ENCODE measurements at regions not wholly inside any gene's neighbourhood (a gene's known extent, or its start where the extent isn't known, plus 50 kb on each side); places are given as distances from the start of the nearest gene placed in this dataset.

GRCh38 chr17:45688820-45689219 is 95.3 kb upstream of the CRHR1 start:
- Mint-ChIP-seq H3K9me3 (ENCODE audit: unreplicated experiment) (no peaks in the 10 kb centered on the region), H3K4me3 (ENCODE audit: unreplicated experiment) (no peak overlapping the region), H3K4me1 (ENCODE audit: unreplicated experiment) (no peaks in the 10 kb centered on the region), H3K27ac (ENCODE audit: unreplicated experiment) (no peak overlapping the region), H3K27me3 (ENCODE audit: unreplicated experiment) (peaks cover 52% of the 10 kb centered on the region), H3K36me3 (ENCODE audit: unreplicated experiment) (no peaks in the 10 kb centered on the region)
- DNase-seq (ENCODE audit: extremely low spot score, unreplicated experiment), result no peak
- TF ChIP-seq CTCF (IDR thresholded peaks at IDR 0.05), result no peak

- Mint-ChIP-seq H3K4me3 (ENCODE audit: unreplicated experiment) (no peak overlapping the region), H3K9me3 (ENCODE audit: unreplicated experiment) (no peaks in the 10 kb centered on the region), H3K27me3 (ENCODE audit: unreplicated experiment) (peaks cover 49% of the 10 kb centered on the region), H3K27ac (ENCODE audit: unreplicated experiment) (no peak overlapping the region), H3K36me3 (ENCODE audit: unreplicated experiment) (no peaks in the 10 kb centered on the region), H3K4me1 (ENCODE audit: unreplicated experiment) (no peaks in the 10 kb centered on the region)
- no peak for TF ChIP-seq CTCF (IDR thresholded peaks at IDR 0.05)
- DNase-seq (ENCODE audit: extremely low spot score, unreplicated experiment), result no peak
Measured at GRCh38 chr17:45689451-45689850, 94.7 kb upstream of the CRHR1 start.

- Mint-ChIP-seq H3K4me3 (ENCODE audit: unreplicated experiment) (no peak overlapping the region), H3K36me3 (ENCODE audit: unreplicated experiment) (no peaks in the 10 kb centered on the region), H3K9me3 (ENCODE audit: unreplicated experiment) (no peaks in the 10 kb centered on the region), H3K4me1 (ENCODE audit: unreplicated experiment) (no peaks in the 10 kb centered on the region), H3K27ac (ENCODE audit: unreplicated experiment) (no peak overlapping the region), H3K27me3 (ENCODE audit: unreplicated experiment) (peaks cover 51% of the 10 kb centered on the region)
- no peak for TF ChIP-seq CTCF (IDR thresholded peaks at IDR 0.05)
- DNase-seq (ENCODE audit: extremely low spot score, unreplicated experiment), result no peak
Measured at GRCh38 chr17:45690625-45691275, 93.4 kb upstream of the CRHR1 start.

- Mint-ChIP-seq H3K4me3 (ENCODE audit: unreplicated experiment) (no peak overlapping the region), H3K27me3 (ENCODE audit: unreplicated experiment) (peaks cover 43% of the 10 kb centered on the region), H3K4me1 (ENCODE audit: unreplicated experiment) (no peaks in the 10 kb centered on the region), H3K36me3 (ENCODE audit: unreplicated experiment) (no peaks in the 10 kb centered on the region), H3K27ac (ENCODE audit: unreplicated experiment) (no peak overlapping the region), H3K9me3 (ENCODE audit: unreplicated experiment) (no peaks in the 10 kb centered on the region)
- no peak for TF ChIP-seq CTCF (IDR thresholded peaks at IDR 0.05)
- DNase-seq (ENCODE audit: extremely low spot score, unreplicated experiment), result no peak
Measured at GRCh38 chr17:45692661-45693060, 91.5 kb upstream of the CRHR1 start.

GRCh38 chr17:45693792-45694191 is 90.3 kb upstream of the CRHR1 start:
- TF ChIP-seq CTCF (IDR thresholded peaks at IDR 0.05), result no peak
- H3K27me3 Mint-ChIP-seq (ENCODE audit: unreplicated experiment), result peaks cover 39% of the 10 kb centered on the region

More at GRCh38 chr17:45693792-45694191, 90.3 kb upstream of the CRHR1 start:
- Mint-ChIP-seq H3K4me1 (ENCODE audit: unreplicated experiment) (no peaks in the 10 kb centered on the region), H3K27ac (ENCODE audit: unreplicated experiment) (no peak overlapping the region), H3K9me3 (ENCODE audit: unreplicated experiment) (no peaks in the 10 kb centered on the region), H3K36me3 (ENCODE audit: unreplicated experiment) (no peaks in the 10 kb centered on the region), H3K4me3 (ENCODE audit: unreplicated experiment) (no peak overlapping the region)
- DNase-seq (ENCODE audit: extremely low spot score, unreplicated experiment), result no peak
